ENCODE measurements at regions not wholly inside any gene's neighbourhood (a gene's known extent, or its start where the extent isn't known, plus 50 kb on each side); places are given as distances from the start of the nearest gene placed in this dataset.

DNA sequence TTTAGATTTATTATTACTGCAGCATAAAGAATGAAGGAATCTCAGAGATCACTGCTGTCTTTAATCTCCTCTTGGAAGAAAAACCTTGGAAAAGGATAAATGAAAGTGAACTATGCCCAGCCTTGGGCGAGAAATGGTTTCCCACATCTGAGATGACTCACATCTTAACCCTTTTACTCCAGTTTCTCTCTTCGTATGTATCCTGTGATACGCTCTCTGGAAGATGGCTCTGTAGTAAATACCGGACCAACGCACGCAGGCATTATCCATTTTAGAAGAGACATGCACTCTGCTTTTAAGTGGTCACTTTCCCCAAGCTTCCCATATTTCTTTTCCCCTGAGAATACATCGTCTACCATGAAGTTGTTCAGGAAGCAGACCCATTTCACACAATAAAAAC, 207.3 kb upstream of the BMPER start:
- TF ChIP-seq, protein P1, sequence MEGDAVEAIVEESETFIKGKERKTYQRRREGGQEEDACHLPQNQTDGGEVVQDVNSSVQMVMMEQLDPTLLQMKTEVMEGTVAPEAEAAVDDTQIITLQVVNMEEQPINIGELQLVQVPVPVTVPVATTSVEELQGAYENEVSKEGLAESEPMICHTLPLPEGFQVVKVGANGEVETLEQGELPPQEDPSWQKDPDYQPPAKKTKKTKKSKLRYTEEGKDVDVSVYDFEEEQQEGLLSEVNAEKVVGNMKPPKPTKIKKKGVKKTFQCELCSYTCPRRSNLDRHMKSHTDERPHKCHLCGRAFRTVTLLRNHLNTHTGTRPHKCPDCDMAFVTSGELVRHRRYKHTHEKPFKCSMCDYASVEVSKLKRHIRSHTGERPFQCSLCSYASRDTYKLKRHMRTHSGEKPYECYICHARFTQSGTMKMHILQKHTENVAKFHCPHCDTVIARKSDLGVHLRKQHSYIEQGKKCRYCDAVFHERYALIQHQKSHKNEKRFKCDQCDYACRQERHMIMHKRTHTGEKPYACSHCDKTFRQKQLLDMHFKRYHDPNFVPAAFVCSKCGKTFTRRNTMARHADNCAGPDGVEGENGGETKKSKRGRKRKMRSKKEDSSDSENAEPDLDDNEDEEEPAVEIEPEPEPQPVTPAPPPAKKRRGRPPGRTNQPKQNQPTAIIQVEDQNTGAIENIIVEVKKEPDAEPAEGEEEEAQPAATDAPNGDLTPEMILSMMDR (IDR thresholded peaks at IDR 0.05; ENCODE audit: low read length), result no peak
- TF ChIP-seq EZH2phosphoT487 (IDR thresholded peaks at IDR 0.05; ENCODE audit: low read length), result no peak
- no peak for TF ChIP-seq EZH2 (optimal IDR thresholded peaks at IDR 0.05; ENCODE audit: low read depth, low read length)

All from MM.1S (cell line).